ENCODE measurements at regions not wholly inside any gene's neighbourhood (a gene's known extent, or its start where the extent isn't known, plus 50 kb on each side); places are given as distances from the start of the nearest gene placed in this dataset.
"Not testable (repeated sequence)": the region's sequence is repeated elsewhere in the genome, so short reads cannot be mapped to it uniquely, and the experiment has no call there.

- DNase-seq (no peak), ATAC-seq (no peak)
- Mint-ChIP-seq H3K27me3 (ENCODE audit: low read depth) (no peaks in the 10 kb centered on the region), H3K9me3 (peaks cover 17% of the 10 kb centered on the region), H3K4me3 (no peak overlapping the region), H3K4me1 (ENCODE audit: low read depth) (no peaks in the 10 kb centered on the region), H3K36me3 (ENCODE audit: insufficient read depth) (no peaks in the 10 kb centered on the region)
Measured at GRCh38 chr3:163745204-163745603, 1333.1 kb downstream of the SI start.

- Mint-ChIP-seq H3K36me3 (ENCODE audit: insufficient read depth) (no peaks in the 10 kb centered on the region), H3K4me1 (ENCODE audit: low read depth) (no peaks in the 10 kb centered on the region), H3K27me3 (ENCODE audit: low read depth) (no peaks in the 10 kb centered on the region), H3K9me3 (peaks cover 6% of the 10 kb centered on the region), H3K4me3 (no peak overlapping the region)
- DNase-seq: no peak
- no peak for ATAC-seq
Measured at GRCh38 chr3:163735394-163735793, 1342.9 kb downstream of the SI start.

- no peaks in the 10 kb centered on the region for H3K36me3 Mint-ChIP-seq (ENCODE audit: insufficient read depth)
- DNase-seq: no peak
- no peaks in the 10 kb centered on the region for H3K9me3 Mint-ChIP-seq
- no peaks in the 10 kb centered on the region for H3K27me3 Mint-ChIP-seq (ENCODE audit: low read depth)
- ATAC-seq: no peak
- H3K4me1 Mint-ChIP-seq (ENCODE audit: low read depth): no peaks in the 10 kb centered on the region
- H3K4me3 Mint-ChIP-seq: no peak overlapping the region
Measured at GRCh38 chr3:163730684-163731083, 1347.6 kb downstream of the SI start.

GRCh38 chr3:163726125-163726524 lies 1352.2 kb downstream of the SI start:
- Mint-ChIP-seq H3K27me3 (ENCODE audit: low read depth) (no peaks in the 10 kb centered on the region), H3K9me3 (no peaks in the 10 kb centered on the region), H3K36me3 (ENCODE audit: insufficient read depth) (no peaks in the 10 kb centered on the region), H3K4me1 (ENCODE audit: low read depth) (no peaks in the 10 kb centered on the region), H3K4me3 (no peak overlapping the region)
- DNase-seq: no peak
- no peak for ATAC-seq

GRCh38 chr3:163722405-163722804 lies 1355.9 kb downstream of the SI start:
- DNase-seq: no peak
- no peak overlapping the region for H3K4me3 Mint-ChIP-seq
- H3K9me3 Mint-ChIP-seq: peaks cover 13% of the 10 kb centered on the region
- H3K36me3 Mint-ChIP-seq (ENCODE audit: insufficient read depth): no peaks in the 10 kb centered on the region
- H3K27me3 Mint-ChIP-seq (ENCODE audit: low read depth): no peaks in the 10 kb centered on the region
- no peaks in the 10 kb centered on the region for H3K4me1 Mint-ChIP-seq (ENCODE audit: low read depth)
- no peak for ATAC-seq

GRCh38 chr3:163721596-163721995 lies 1356.7 kb downstream of the SI start:
- no peaks in the 10 kb centered on the region for H3K36me3 Mint-ChIP-seq (ENCODE audit: insufficient read depth)
- DNase-seq (no peak), ATAC-seq (no peak)
- no peaks in the 10 kb centered on the region for H3K27me3 Mint-ChIP-seq (ENCODE audit: low read depth)
- no peaks in the 10 kb centered on the region for H3K4me1 Mint-ChIP-seq (ENCODE audit: low read depth)
- H3K9me3 Mint-ChIP-seq: peaks cover 20% of the 10 kb centered on the region
- H3K4me3 Mint-ChIP-seq: no peak overlapping the region

GRCh38 chr3:163717377-163717776 lies 1360.9 kb downstream of the SI start:
- Mint-ChIP-seq H3K4me1 (ENCODE audit: low read depth) (no peaks in the 10 kb centered on the region), H3K9me3 (peaks cover 23% of the 10 kb centered on the region), H3K27me3 (ENCODE audit: low read depth) (no peaks in the 10 kb centered on the region), H3K4me3 (no peak overlapping the region), H3K36me3 (ENCODE audit: insufficient read depth) (no peaks in the 10 kb centered on the region)
- ATAC-seq: no peak
- DNase-seq: no peak

- H3K27me3 Mint-ChIP-seq (ENCODE audit: low read depth): no peaks in the 10 kb centered on the region
Measured at GRCh38 chr3:163708428-163708827, 1369.9 kb downstream of the SI start.

GRCh38 chr3:163707659-163708058 lies 1370.6 kb downstream of the SI start:
- ATAC-seq (no peak), DNase-seq (no peak)
- Mint-ChIP-seq H3K36me3 (ENCODE audit: insufficient read depth) (no peaks in the 10 kb centered on the region), H3K27me3 (ENCODE audit: low read depth) (no peaks in the 10 kb centered on the region), H3K4me1 (ENCODE audit: low read depth) (no peaks in the 10 kb centered on the region), H3K9me3 (peaks cover 16% of the 10 kb centered on the region), H3K4me3 (no peak overlapping the region)

More at GRCh38 chr3:163708428-163708827, 1369.9 kb downstream of the SI start:
- DNase-seq (no peak), ATAC-seq (no peak)
- peaks cover 16% of the 10 kb centered on the region for H3K9me3 Mint-ChIP-seq
- no peak overlapping the region for H3K4me3 Mint-ChIP-seq
- H3K4me1 Mint-ChIP-seq (ENCODE audit: low read depth): no peaks in the 10 kb centered on the region
- no peaks in the 10 kb centered on the region for H3K36me3 Mint-ChIP-seq (ENCODE audit: insufficient read depth)

GRCh38 chr3:163698221-163698620 lies 1380.1 kb downstream of the SI start:
- H3K4me1 Mint-ChIP-seq (ENCODE audit: low read depth); H3K4me3 Mint-ChIP-seq; ATAC-seq; H3K36me3 Mint-ChIP-seq (ENCODE audit: insufficient read depth); DNase-seq; H3K27me3 Mint-ChIP-seq (ENCODE audit: low read depth): not testable (repeated sequence)
- peaks cover 25% of the 10 kb centered on the region for H3K9me3 Mint-ChIP-seq

- Mint-ChIP-seq H3K27me3 (ENCODE audit: low read depth) (no peaks in the 10 kb centered on the region), H3K4me1 (ENCODE audit: low read depth) (no peaks in the 10 kb centered on the region), H3K36me3 (ENCODE audit: insufficient read depth) (no peaks in the 10 kb centered on the region), H3K9me3 (peaks cover 14% of the 10 kb centered on the region), H3K4me3 (no peak overlapping the region)
- no peak for DNase-seq
- ATAC-seq: no peak
Measured at GRCh38 chr3:163692494-163692893, 1385.8 kb downstream of the SI start.

GRCh38 chr3:163684651-163685050 lies 1393.6 kb downstream of the SI start:
- Mint-ChIP-seq H3K36me3 (ENCODE audit: insufficient read depth) (no peaks in the 10 kb centered on the region), H3K9me3 (peaks cover 6% of the 10 kb centered on the region), H3K27me3 (ENCODE audit: low read depth) (no peaks in the 10 kb centered on the region), H3K4me1 (ENCODE audit: low read depth) (no peaks in the 10 kb centered on the region), H3K4me3 (no peak overlapping the region)
- DNase-seq: no peak
- no peak for ATAC-seq

GRCh38 chr3:163672954-163673353 lies 1405.3 kb downstream of the SI start:
- H3K9me3 Mint-ChIP-seq: peaks cover 13% of the 10 kb centered on the region
- H3K36me3 Mint-ChIP-seq (ENCODE audit: insufficient read depth): no peaks in the 10 kb centered on the region
- DNase-seq (no peak), ATAC-seq (no peak)
- no peaks in the 10 kb centered on the region for H3K27me3 Mint-ChIP-seq (ENCODE audit: low read depth)
- no peaks in the 10 kb centered on the region for H3K4me1 Mint-ChIP-seq (ENCODE audit: low read depth)
- H3K4me3 Mint-ChIP-seq: no peak overlapping the region

- Mint-ChIP-seq H3K4me3 (no peak overlapping the region), H3K9me3 (peaks cover 10% of the 10 kb centered on the region), H3K36me3 (ENCODE audit: insufficient read depth) (no peaks in the 10 kb centered on the region), H3K27me3 (ENCODE audit: low read depth) (no peaks in the 10 kb centered on the region), H3K4me1 (ENCODE audit: low read depth) (no peaks in the 10 kb centered on the region)
- ATAC-seq (no peak), DNase-seq (no peak)
Measured at GRCh38 chr3:163671201-163671600, 1407.1 kb downstream of the SI start.

- Mint-ChIP-seq H3K4me1 (ENCODE audit: low read depth) (no peaks in the 10 kb centered on the region), H3K9me3 (peaks cover 14% of the 10 kb centered on the region), H3K27me3 (ENCODE audit: low read depth) (no peaks in the 10 kb centered on the region), H3K36me3 (ENCODE audit: insufficient read depth) (no peaks in the 10 kb centered on the region), H3K4me3 (no peak overlapping the region)
- DNase-seq: no peak
- no peak for ATAC-seq
Measured at GRCh38 chr3:163664466-163664865, 1413.8 kb downstream of the SI start.

GRCh38 chr3:163657088-163657487 lies 1421.2 kb downstream of the SI start:
- Mint-ChIP-seq H3K36me3 (ENCODE audit: insufficient read depth) (no peaks in the 10 kb centered on the region), H3K27me3 (ENCODE audit: low read depth) (no peaks in the 10 kb centered on the region), H3K4me3 (no peak overlapping the region), H3K4me1 (ENCODE audit: low read depth) (no peaks in the 10 kb centered on the region), H3K9me3 (no peaks in the 10 kb centered on the region)
- no peak for DNase-seq
- ATAC-seq: no peak

Data from activated T-cell treated with anti-CD3 and anti-CD28 coated beads, Interleukin-2, amount 50 U/mL, for 4 hours (primary cell).